Heart left ventricle (tissue), 13 donors: ENCODE measurements at regions not wholly inside any gene's neighbourhood (a gene's known extent, or its start where the extent isn't known, plus 50 kb on each side); places are given as distances from the start of the nearest gene placed in this dataset.

Source experiments
- CTCF ChIP-seq, 12 donors: fragments of 200-600 bp; sonication (generic) in 4 of 12; IDR thresholded peaks; one replicate each; pipeline versions ENCODE4 v1.5.0 to v1.8.0; 2018 to 2022; ENCODE audit warnings: antibody characterized with exemption in 12 of 12, mild to moderate bottlenecking in 5 of 12
- POLR2A ChIP-seq, 2 donors: fragments of 450-650 bp; IDR thresholded peaks; one replicate each; pipeline ENCODE4 v1.6.1; 2017; ENCODE audit warnings: antibody characterized with exemption in 2 of 2, mild to moderate bottlenecking in 2 of 2, moderate library complexity in 2 of 2
- donor health status: ischemic (EF 13 %, LVEDD 7.1; RV severe dilation, severe dysfunction).
- donor health status: DM: no; HTN: yes; CAD: no.
- donor health status: DM: no; HTN: no; CAD: no.
- donor health status: ischemic (EF 25% LVEDD 6.9; RV normal size, moderate dysfunction).
- donor health status: ischemic (EF 25% LVEDD 5.7; RV mildly dilated, moderate dysfunction).
- donor health status: ischemic (EF 35%, LVEDD 5.7; RV mildly dilated, moderate dysfunction).
- donor health status: nonischemic (EF 11% LVEDD 7.7; RV severe dilation, severe dysfunction).
- donor health status: DM: yes; HTN: yes; CAD: no.
- donor health status: PGD.
- donor health status: ischemic (EF 29% LVEDD 5.4; RV normal size, mild dysfunction).
- donor health status: nonischemic (EF 23%, LVEDD 6.1; RV moderate dilation, normal function).

GRCh38 chr2:146385031-146385430 lies 1459.8 kb upstream of the ACVR2A start:
- TF ChIP-seq CTCF (IDR thresholded peaks at IDR 0.05) (no peak), POLR2A (IDR thresholded peaks at IDR 0.05) (no peak)
